Gastroesophageal sphincter (tissue), 4 donors: ENCODE measurements at regions not wholly inside any gene's neighbourhood (a gene's known extent, or its start where the extent isn't known, plus 50 kb on each side); places are given as distances from the start of the nearest gene placed in this dataset.

Experiments used
- ATAC-seq: fragments of 150-250 bp; one replicate; pipeline ENCODE4 v1.9.1; 2016; ENCODE audit warnings: mild to moderate bottlenecking, moderate library complexity
- H3K27ac ChIP-seq, 4 donors: fragments of 200-600 bp; sonication (generic) in 3 of 4; 1 replicate in 3 of 4; 2 replicates in 1 of 4; pipeline ENCODE4 v1.5.1; 2016 to 2019
- H3K27me3 ChIP-seq: fragments of 200-600 bp; sonication (generic); one replicate; pipeline ENCODE4 v1.5.1; 2019
- H3K36me3 ChIP-seq, 2 donors: fragments of 200-600 bp; sonication (generic); one replicate each; pipeline ENCODE4 v1.5.1; 2019; ENCODE audit warnings: control low read depth in 1 of 2
- H3K4me1 ChIP-seq, 3 donors: fragments of 200-600 bp; sonication (generic); 1 replicate in 2 of 3; 2 replicates in 1 of 3; pipeline ENCODE4 v1.5.1; 2016 to 2019; ENCODE audit warnings: control low read depth in 2 of 3
- H3K4me3 ChIP-seq, 2 donors: fragments of 200-600 bp; sonication (generic); one replicate each; pipeline ENCODE4 v1.5.1; 2019; ENCODE audit warnings: mild to moderate bottlenecking in 1 of 2, moderate library complexity in 1 of 2
- H3K9me3 ChIP-seq, 3 donors: fragments of 200-600 bp; sonication (generic); one replicate each; pipeline ENCODE4 v1.5.1; 2017 to 2019; ENCODE audit warnings: control low read depth in 2 of 3
- EP300 ChIP-seq: sonication (generic); formaldehyde crosslinking; IDR thresholded peaks from one replicate; pipeline ENCODE4 v1.6.1; 2017; ENCODE audit warnings: antibody characterized with exemption, mild to moderate bottlenecking
- POLR2A ChIP-seq, 2 donors: fragments of 450-650 bp; IDR thresholded peaks; one replicate each; pipeline ENCODE4 v1.6.1; 2017; ENCODE audit warnings: antibody characterized with exemption in 2 of 2, mild to moderate bottlenecking in 2 of 2, moderate library complexity in 1 of 2
- POLR2AphosphoS5 ChIP-seq: sonication (generic); formaldehyde crosslinking; IDR thresholded peaks from one replicate; pipeline ENCODE4 v1.6.1; 2017; ENCODE audit warnings: antibody characterized with exemption
- WGBS, 2 donors: methylation state at CpG; one replicate each; pipeline ENCODE4 v1.1.5; 2018; ENCODE audit warnings: low coverage in 1 of 2; 5-methylcytosine and 5-hydroxymethylcytosine counted together
- TF ChIP-seq, protein P1 (sequence below), 4 experiments: fragments of 200-600 bp in 2 of 4; fragments of 450-650 bp in 2 of 4; sonication (generic) in 1 of 4; IDR thresholded peaks; one replicate each; pipeline ENCODE4 v1.5.1; 2017 to 2019; ENCODE audit warnings: antibody characterized with exemption in 4 of 4, mild to moderate bottlenecking in 2 of 4, moderate library complexity in 2 of 4

DNA sequence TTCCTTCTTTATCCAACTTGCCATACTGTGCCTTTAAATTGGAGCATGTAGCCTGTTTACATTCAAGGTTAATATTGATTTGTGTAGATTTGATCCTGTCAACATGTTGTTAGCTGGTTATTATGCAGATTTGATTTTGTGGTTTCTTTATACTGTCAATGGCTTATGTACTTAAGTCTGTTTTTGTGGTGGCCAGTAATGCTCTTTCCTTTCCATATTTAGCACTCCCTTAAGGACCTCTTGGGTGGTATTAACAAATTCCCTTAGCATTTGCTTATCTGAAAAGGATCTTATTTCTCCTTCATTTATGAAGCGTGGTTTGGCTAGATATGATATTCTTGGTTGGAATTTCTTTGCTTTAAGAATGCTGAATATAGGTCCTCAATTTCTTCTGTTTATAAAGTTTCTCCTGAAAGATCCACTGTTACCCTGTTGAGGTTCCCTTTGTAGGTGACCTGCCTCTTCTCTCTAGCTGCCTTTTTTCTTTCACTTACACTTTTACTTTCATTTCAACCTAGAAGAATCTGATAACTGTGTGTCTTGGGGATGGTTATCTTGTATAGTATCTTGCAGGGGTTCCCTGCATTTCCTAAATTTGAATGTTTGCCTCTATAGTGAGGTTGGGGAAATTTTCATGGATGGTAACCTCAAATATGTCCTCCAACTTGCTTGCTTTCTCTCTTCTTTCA lies 86.9 kb upstream of the NEGR1 start:
- no peak overlapping the region for H3K4me3 ChIP-seq
- no peaks in the 10 kb centered on the region for H3K4me1 ChIP-seq
- no peaks in the 10 kb centered on the region for H3K36me3 ChIP-seq
- no peak for TF ChIP-seq EP300
- TF ChIP-seq, protein P1, sequence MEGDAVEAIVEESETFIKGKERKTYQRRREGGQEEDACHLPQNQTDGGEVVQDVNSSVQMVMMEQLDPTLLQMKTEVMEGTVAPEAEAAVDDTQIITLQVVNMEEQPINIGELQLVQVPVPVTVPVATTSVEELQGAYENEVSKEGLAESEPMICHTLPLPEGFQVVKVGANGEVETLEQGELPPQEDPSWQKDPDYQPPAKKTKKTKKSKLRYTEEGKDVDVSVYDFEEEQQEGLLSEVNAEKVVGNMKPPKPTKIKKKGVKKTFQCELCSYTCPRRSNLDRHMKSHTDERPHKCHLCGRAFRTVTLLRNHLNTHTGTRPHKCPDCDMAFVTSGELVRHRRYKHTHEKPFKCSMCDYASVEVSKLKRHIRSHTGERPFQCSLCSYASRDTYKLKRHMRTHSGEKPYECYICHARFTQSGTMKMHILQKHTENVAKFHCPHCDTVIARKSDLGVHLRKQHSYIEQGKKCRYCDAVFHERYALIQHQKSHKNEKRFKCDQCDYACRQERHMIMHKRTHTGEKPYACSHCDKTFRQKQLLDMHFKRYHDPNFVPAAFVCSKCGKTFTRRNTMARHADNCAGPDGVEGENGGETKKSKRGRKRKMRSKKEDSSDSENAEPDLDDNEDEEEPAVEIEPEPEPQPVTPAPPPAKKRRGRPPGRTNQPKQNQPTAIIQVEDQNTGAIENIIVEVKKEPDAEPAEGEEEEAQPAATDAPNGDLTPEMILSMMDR (IDR thresholded peaks at IDR 0.05): no peak
- TF ChIP-seq POLR2A (IDR thresholded peaks at IDR 0.05): no peak
- no peak for TF ChIP-seq POLR2AphosphoS5
- WGBS, 2 donors: 88 to 100% methylated on average over 1 of the region's 1 CpG
- H3K27me3 ChIP-seq: no peaks in the 10 kb centered on the region
- no peak for ATAC-seq
- H3K9me3 ChIP-seq: no peaks in the 10 kb centered on the region
- H3K27ac ChIP-seq: no peak overlapping the region

DNA sequence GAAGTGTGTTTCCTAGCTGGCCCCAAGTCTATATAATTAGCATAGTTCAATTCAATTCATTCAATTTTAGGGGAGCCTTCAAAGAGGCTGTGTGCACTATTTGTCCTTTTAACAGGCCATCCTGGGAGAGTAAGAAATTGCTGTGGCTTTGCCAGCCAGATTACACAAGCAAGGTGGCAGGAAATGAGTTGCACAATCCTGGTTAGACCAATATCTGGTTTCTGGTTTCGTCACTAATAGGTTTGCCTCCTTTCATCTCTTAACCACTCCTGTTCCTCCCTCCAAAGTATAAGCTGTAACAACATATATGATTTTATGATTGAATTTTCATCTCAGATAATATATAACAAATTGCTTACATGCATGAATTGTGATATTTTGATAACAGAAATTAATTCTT lies 84.1 kb upstream of the NEGR1 start:
- no peaks in the 10 kb centered on the region for H3K4me1 ChIP-seq
- TF ChIP-seq POLR2A (IDR thresholded peaks at IDR 0.05) (no peak), EP300 (no peak), POLR2AphosphoS5 (no peak)
- TF ChIP-seq, protein P1 (IDR thresholded peaks at IDR 0.05): no peak
- no peak for ATAC-seq
- H3K36me3 ChIP-seq: no peaks in the 10 kb centered on the region
- WGBS, 2 donors: 67 to 84% methylated on average over 1 of the region's 1 CpG
- H3K9me3 ChIP-seq: no peaks in the 10 kb centered on the region
- H3K27ac ChIP-seq: no peak overlapping the region
- H3K27me3 ChIP-seq: no peaks in the 10 kb centered on the region
- no peak overlapping the region for H3K4me3 ChIP-seq

DNA sequence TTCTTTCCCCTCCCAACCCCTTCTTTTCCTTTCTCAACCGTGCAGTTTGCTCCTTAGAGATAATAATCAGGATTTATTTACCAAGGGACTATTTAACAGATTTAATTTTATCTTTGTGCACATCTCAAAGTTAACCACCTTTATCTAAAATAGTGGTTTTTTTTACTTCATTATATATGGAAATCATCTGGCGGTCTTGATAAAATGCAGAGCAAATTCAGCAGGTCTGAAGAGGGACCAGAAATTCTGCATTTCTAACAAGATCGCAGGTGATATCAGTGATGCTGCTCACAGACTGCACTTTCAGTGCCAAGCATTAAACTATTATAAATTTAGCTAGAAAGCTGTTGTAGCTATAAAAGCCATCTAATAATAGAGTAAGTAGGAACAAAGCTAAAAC lies 83.4 kb upstream of the NEGR1 start:
- Histone ChIP-seq H3K36me3 (no peaks in the 10 kb centered on the region), H3K4me3 (no peak overlapping the region), H3K27me3 (no peaks in the 10 kb centered on the region), H3K27ac (no peak overlapping the region), H3K4me1 (no peaks in the 10 kb centered on the region), H3K9me3 (no peaks in the 10 kb centered on the region)
- ATAC-seq: no peak
- no peak for TF ChIP-seq EP300
- no peak for TF ChIP-seq POLR2A (IDR thresholded peaks at IDR 0.05)
- no peak for TF ChIP-seq POLR2AphosphoS5
- TF ChIP-seq, protein P1 (IDR thresholded peaks at IDR 0.05): no peak
- 89 to 100% methylated on average over 3 of the region's 3 CpGs for WGBS, 2 donors

DNA sequence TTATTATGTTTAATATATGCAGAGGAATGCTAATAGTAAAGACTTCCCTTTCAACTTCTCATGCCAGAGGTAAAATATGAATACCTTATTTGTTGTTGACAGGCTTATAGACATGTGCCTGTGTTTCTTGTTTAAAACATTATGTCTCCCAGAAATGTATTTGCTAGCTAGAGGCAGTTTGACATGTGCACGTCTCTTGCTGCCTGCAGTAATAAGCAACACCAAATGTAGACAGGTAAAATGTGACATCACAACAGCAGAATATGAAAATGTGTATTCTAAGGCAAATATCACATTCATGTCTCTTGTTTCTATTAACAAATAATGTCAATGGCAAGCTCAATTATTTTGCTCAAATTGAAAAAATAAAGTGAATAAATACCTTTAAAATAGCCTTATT lies 80.2 kb upstream of the NEGR1 start:
- Histone ChIP-seq H3K9me3 (no peaks in the 10 kb centered on the region), H3K27me3 (no peaks in the 10 kb centered on the region), H3K4me1 (no peaks in the 10 kb centered on the region), H3K27ac (no peak overlapping the region), H3K4me3 (no peak overlapping the region), H3K36me3 (no peaks in the 10 kb centered on the region)
- WGBS, 2 donors: 80 to 100% methylated on average over 1 of the region's 1 CpG
- ATAC-seq: no peak
- TF ChIP-seq EP300 (no peak), POLR2A (IDR thresholded peaks at IDR 0.05) (no peak), POLR2AphosphoS5 (no peak)
- TF ChIP-seq, protein P1 (IDR thresholded peaks at IDR 0.05): no peak

DNA sequence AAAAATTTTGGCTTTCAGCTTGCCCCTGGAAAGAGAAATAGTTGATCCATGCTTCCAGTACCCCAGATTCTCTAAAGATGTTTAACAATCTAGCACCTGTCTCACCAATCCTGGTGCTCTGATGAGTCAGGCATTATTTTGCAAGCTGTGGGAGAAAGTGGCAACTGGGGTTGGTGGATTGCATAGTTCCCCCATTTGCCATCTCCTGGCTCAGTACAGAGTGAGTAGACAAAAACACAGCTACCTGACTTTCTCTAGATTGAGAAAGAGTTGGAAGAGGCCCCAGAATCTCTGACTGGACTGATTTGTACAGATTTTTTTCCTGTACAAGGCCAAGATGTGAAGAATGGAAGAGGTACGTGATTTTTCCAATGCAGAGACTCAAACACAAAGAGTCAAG lies 75.1 kb upstream of the NEGR1 start:
- H3K27ac ChIP-seq: no peak overlapping the region
- H3K4me3 ChIP-seq: no peak overlapping the region
- no peak for ATAC-seq
- no peaks in the 10 kb centered on the region for H3K4me1 ChIP-seq
- H3K9me3 ChIP-seq: no peaks in the 10 kb centered on the region
- 73 to 100% methylated on average over 1 of the region's 1 CpG for WGBS, 2 donors
- TF ChIP-seq POLR2AphosphoS5 (no peak), POLR2A (IDR thresholded peaks at IDR 0.05) (no peak), EP300 (no peak)
- TF ChIP-seq, protein P1 (IDR thresholded peaks at IDR 0.05): no peak
- no peaks in the 10 kb centered on the region for H3K36me3 ChIP-seq
- no peaks in the 10 kb centered on the region for H3K27me3 ChIP-seq
